Fibroblast of the aortic adventitia (primary cell): ENCODE measurements at regions not wholly inside any gene's neighbourhood (a gene's known extent, or its start where the extent isn't known, plus 50 kb on each side); places are given as distances from the start of the nearest gene placed in this dataset.
A peak's percentile ranks its signal among the peaks of the same experiment; 100 is the strongest.

Experiments
- DNase-seq: peaks from one replicate; pipeline ENCODE4 v3.0.0-alpha.2; 2010; ENCODE audit warnings: low read depth
- H3K4me3 ChIP-seq: 2 replicates; pipeline ENCODE4 v1.5.1; 2011; ENCODE audit warnings: low read depth, mild to moderate bottlenecking, control low read depth, low read length, moderate library complexity
- TF ChIP-seq, protein P1 (sequence below): IDR thresholded peaks from 2 replicates; pipeline ENCODE4 v1.5.1; 2011; ENCODE audit warnings: mild to moderate bottlenecking, low read length, control low read depth, inconsistent platforms; ENCODE audit not compliant: insufficient read depth

- DNase-seq: no peak
- TF ChIP-seq, protein P1, sequence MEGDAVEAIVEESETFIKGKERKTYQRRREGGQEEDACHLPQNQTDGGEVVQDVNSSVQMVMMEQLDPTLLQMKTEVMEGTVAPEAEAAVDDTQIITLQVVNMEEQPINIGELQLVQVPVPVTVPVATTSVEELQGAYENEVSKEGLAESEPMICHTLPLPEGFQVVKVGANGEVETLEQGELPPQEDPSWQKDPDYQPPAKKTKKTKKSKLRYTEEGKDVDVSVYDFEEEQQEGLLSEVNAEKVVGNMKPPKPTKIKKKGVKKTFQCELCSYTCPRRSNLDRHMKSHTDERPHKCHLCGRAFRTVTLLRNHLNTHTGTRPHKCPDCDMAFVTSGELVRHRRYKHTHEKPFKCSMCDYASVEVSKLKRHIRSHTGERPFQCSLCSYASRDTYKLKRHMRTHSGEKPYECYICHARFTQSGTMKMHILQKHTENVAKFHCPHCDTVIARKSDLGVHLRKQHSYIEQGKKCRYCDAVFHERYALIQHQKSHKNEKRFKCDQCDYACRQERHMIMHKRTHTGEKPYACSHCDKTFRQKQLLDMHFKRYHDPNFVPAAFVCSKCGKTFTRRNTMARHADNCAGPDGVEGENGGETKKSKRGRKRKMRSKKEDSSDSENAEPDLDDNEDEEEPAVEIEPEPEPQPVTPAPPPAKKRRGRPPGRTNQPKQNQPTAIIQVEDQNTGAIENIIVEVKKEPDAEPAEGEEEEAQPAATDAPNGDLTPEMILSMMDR: no peak
These were observed 374.3 kb downstream of the SOCS6 start for GRCh38 chr18:70663141-70663540.

GRCh38 chr18:70662588-70662987 is 373.7 kb downstream of the SOCS6 start:
- no peak for DNase-seq
- TF ChIP-seq, protein P1: no peak
- H3K4me3 ChIP-seq: no peak overlapping the region

More at GRCh38 chr18:70663141-70663540, 374.3 kb downstream of the SOCS6 start:
- no peak overlapping the region for H3K4me3 ChIP-seq

DNA sequence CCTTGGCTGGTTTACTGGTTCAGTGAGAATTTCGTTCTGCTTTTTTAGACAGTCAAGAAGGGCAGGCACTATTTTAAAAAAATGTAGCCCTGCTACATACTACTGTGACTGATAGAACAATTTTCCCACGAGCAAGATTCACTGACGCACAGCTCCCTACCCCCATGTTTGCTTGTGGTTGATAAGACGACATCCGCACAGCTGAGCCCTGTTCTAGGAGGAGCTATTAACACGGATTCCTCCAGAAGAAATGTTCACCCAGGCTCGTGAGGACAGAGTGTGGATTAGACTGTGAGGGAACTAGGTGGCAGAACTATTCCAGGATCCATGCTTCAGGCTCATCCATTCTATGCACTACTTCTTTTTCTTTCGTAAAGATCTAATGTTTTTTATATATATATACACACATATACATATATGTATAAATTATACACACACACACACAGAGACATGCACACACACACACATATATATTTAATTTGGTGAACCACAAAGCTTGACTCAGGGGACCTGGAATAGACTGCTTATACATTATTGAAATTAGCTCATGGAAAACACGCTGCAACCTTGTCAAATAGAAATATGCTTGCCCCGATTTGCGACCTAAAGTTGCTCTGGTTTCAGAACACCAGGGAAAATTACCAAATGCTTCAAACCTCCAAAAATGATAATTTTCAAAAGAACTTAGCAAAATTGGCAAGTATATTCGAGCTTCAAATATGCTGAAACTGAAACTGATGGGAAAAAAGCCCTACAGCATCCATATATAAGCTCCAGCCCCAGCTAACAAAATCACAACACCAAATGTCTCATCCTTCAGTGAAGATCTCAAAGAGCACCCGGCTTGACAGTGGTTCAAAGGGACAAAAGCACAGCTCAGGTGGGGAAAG is 370.4 kb downstream of the SOCS6 start:
- DNase-seq: peak; percentile 23
- TF ChIP-seq, protein P1: no peak

DNA sequence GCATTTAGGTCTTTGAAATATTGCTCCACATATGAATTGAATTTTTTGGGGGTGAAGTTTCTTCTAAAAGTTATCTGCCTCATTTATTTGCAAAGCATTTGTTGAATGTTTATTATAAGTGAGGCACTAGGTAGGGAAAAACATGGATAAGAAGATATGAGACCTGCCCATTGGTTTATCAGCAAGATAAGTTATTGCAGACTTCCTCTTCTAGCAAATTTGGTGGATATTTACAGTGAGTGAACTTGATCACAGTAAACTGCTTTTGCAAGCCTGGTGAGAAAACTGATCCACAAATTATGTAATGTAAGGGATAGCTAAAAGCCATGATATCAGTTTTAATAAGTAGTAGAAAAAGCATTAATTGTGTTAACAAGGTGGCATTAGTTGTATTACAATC is 364.8 kb downstream of the SOCS6 start:
- no peak for DNase-seq
- TF ChIP-seq, protein P1: no peak
- no peak overlapping the region for H3K4me3 ChIP-seq

More for the DNA sequence above, 370.4 kb downstream of the SOCS6 start:
- H3K4me3 ChIP-seq: no peak overlapping the region

DNA sequence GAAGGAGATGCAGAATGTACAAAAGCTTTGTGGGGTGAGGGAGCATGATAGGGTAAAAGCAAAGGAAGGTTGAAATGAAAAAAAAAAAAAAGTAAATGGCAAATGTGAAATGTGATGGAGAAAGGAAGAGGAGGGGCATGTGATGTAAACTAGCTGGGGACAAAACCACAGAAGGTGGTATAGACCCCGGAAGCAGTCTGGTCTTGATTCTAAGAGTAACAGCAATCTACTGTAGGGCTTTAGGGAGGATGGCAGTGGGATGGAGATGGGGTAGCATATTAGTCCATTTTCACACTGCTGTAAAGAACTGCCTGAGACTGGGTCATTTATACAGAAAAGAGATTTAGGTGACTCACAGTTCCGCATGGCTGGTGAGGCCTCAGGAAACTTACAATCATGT is 362.0 kb downstream of the SOCS6 start:
- DNase-seq: no peak
- no peak overlapping the region for H3K4me3 ChIP-seq
- TF ChIP-seq, protein P1: no peak

GRCh38 chr18:70649683-70650082 is 360.8 kb downstream of the SOCS6 start:
- no peak for DNase-seq
- TF ChIP-seq, protein P1: no peak

More at GRCh38 chr18:70649683-70650082, 360.8 kb downstream of the SOCS6 start:
- H3K4me3 ChIP-seq: no peak overlapping the region
